Cardiac septum (tissue), 1 donor: ENCODE measurements at regions not wholly inside any gene's neighbourhood (a gene's known extent, or its start where the extent isn't known, plus 50 kb on each side); places are given as distances from the start of the nearest gene placed in this dataset.

Experiments used
- DNase-seq: peaks from one replicate; pipeline ENCODE4 v3.0.0-alpha.2; 2020; ENCODE audit warnings: low spot score
- intact Hi-C: fragments of 100-400 bp; cut with DNase I; formaldehyde crosslinking; loops from one replicate; pipeline ENCODE4 v1.14.0; 2022
- donor health status: DM: no; HTN: no; CAD: no.

DNA sequence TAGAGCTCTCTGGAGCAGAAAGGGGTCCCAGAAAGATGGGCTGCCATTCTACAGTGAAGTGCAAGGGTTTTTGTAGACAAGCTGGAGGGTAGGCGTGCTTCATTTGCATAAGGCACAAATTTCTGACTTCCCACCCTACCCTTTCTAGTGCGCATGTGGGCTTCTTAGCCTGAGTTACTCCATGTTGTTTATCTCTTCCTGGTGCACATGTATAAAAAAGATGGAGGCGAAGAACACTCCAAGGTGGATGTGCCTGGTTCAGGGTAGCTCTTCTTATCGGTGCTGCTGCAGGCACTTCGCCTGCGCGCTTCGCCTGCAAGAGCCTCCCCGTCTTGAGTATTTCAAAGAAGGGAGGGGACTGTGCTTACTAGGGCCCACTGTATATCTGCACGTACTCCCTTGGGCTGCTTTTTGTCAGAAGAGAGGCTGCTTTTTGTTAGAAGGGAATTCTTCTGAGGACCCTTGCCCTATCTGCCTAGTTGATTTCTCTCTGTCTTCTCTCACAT is 1047.3 kb upstream of the CNTN5 start:
- intact Hi-C loops = no loop called here
- no peak for DNase-seq

DNA sequence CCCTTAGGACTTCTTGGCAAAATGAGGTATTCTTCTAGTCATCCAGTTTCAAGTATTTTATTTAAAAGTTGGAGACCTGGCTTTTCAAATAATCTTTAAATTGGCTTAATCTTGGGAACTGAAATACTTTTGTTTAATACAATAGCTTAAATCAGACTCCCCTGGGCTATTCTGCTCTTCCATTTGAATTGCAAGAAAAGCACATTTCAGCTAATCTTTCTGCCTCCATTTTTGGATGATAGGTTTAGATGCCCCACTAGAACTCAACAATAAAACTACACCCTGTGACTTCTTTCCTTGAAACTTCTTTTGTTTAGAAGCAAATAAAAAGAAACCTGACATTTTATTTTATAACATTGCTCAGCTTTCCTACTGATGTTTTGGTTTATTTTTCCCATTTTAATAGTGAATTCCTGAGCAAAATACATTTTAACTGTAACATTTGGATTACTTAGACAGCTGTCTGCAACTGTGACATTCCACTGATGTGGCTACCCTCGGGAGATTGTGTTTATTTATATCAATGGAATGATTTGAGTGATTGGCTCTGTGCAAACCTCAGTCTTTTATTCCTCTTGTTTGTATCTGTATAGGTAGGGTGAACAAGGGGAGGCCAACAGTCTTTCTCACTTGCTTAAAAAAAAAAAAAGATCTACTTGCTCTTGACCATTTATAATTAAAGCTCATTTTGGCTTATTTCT is 1045.8 kb upstream of the CNTN5 start:
- DNase-seq = no peak

GRCh38 chr11:97977726-97978125 is 1043.0 kb upstream of the CNTN5 start:
- intact Hi-C loops = no loop called here
- no peak for DNase-seq

More for the DNA sequence above, 1045.8 kb upstream of the CNTN5 start:
- intact Hi-C loops = no loop called here

DNA sequence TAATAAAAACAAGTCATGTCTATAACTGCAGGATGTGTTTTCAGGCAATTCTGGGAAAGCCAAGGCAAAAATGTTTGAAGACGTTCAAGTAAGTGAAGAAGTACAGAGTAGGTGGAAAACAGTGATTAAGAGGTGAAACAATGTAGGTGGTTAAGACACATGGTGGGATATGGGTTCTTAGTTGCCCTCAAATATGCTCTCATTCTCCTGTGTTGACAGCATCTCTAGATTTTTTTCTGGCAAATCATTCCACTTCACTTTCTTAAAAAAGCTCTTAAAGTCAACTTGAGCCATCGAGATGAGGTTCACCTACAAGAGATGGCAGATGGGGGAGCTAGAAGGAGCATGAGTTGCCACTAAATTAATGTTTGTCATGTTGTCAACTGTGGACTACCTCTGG is 1041.0 kb upstream of the CNTN5 start:
- intact Hi-C loops = no loop called here
- DNase-seq = no peak

DNA sequence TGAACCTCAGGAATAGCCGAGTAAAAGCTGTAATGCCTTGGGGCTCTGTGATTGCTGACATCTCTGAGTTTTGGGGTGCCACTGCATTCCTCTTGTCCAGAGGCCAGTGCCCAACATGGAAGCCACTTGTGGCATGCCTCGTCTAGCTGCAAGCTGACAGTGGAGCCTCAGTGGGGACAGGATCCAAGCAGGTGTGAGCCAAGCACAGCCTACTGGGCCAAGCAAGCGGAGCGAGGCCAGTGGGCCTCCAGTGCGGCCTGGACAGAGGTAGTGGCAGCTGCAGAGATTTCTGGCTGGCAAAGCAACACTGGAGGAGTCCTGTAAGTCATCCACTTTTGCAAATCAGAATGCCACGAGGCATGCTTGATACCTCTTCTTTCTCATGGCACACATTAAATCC is 1038.2 kb upstream of the CNTN5 start:
- intact Hi-C loops = no loop called here
- no peak for DNase-seq

- DNase-seq = no peak
- intact Hi-C loops = no loop called here
Measured at GRCh38 chr11:97989121-97989520, 1031.6 kb upstream of the CNTN5 start.

- intact Hi-C loops = no loop called here
- no peak for DNase-seq
Measured at GRCh38 chr11:97990162-97990920, 1030.4 kb upstream of the CNTN5 start.

GRCh38 chr11:97993562-97993961 is 1027.2 kb upstream of the CNTN5 start:
- DNase-seq = no peak
- intact Hi-C loops = no loop called here

DNA sequence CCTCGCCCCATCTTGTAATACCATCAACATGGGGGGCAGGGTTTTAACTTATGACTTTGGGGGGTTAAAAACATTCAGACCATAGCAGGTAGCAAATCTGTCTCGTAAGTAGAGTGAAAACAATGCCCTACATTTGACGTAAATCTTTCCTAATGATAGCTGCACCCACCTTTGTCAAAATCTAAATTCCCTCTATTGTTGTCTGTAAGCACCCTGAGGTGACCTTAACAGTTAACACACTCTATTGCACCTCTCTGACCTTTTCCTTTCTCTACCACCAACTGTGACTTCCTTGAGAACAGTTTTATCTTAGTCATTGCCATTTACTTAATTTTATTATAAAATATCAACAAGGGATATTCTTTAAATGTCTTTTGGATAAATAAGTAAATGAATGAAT is 1024.9 kb upstream of the CNTN5 start:
- intact Hi-C loops = no loop called here
- DNase-seq = no peak

DNA sequence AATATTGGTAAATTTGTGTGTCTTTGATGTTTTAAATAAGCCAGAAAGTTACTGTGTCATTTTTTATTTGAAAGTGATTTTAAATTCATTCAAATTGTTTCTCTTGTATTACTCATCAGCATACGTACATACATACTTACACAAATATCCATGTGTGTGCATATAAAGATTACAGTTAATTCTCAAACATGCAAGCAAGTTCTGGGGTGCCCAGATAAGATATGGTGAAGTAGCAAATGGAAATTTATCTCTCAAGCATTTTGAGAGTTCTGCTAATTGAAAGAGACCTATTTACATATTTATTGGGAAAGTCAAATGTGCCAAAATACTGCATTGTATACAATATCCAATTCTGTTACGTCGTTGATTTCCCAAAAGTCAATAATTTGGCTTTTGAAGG is 1024.0 kb upstream of the CNTN5 start:
- DNase-seq = no peak
- intact Hi-C loops = no loop called here

DNA sequence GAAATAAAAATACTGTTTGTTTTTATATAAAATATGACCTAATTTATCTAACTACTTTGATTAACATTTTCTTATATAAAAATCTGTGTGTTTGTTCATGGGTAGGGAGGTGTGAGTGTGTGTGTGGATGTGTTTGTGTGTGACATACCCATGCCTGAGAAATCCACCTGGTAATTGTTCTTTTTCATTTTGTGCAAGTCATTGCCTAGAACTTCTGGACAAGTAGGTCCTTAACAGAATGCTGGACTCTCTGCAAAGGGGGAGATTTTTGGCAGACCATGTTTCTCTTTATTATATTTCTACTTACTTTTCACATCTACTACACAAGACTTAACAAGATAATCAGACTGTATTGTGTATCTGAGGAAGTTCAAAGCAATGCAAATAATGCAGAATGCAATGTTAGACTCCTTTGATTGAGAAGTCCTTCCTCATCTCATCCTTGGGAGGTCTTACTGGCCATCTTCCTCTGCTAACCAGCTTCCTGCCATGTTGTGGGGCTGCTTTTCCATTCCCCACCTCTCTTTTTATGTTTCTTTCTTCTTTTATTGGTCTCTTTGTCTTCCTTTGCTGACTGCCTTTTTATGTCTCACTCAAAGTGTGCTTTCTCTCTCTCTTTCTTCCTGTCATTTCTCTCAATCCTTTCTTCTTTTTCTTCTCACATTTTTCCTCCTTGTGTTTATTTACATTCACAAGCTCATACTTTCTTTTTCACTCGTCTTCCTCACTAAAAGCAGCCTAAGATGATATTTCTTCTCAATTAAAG is 1017.0 kb upstream of the CNTN5 start:
- intact Hi-C loops = no loop called here
- DNase-seq = no peak

DNA sequence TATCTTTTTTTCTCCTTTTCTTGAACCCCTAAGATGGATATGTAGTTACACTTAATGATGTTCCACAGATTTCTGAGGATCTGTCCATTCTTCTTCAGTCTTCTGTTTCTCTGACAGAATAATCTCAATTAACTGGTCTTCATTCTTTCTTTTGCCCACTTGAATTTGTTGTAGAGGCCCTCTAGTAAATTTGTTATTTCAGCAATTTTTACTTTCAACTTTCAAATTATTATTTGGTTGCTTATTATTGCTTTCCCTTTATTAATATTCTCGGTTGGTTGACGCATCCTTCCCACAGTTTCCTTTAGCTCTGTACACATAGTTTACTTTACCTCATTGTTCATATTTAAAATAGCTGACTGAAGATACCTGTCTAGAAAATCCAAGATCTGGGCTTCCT is 1013.7 kb upstream of the CNTN5 start:
- DNase-seq = no peak
- intact Hi-C loops = no loop called here

- DNase-seq = no peak
- intact Hi-C loops = no loop called here
Measured at GRCh38 chr11:98027652-98028051, 993.1 kb upstream of the CNTN5 start.

DNA sequence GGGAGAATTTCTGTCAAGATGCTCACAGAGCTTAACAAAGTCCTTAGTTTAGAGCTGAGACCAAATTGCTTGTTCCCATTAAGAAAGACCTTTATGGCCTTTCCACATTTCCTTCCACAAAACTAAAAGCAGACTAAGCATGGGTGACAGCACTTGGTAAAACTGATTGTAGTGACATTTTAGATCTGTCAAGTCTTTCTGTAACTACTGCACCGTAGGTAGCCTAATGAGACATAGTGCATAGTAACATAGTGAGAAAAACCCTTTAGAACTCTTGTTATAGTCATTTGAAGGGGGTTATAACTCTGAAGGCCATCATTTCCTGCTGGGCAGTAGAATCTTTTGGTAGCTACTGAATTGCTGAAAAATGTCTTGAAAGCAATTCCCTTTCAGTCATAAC is 990.9 kb upstream of the CNTN5 start:
- intact Hi-C loops = no loop called here
- no peak for DNase-seq

- intact Hi-C loops = no loop called here
- no peak for DNase-seq
Measured at GRCh38 chr11:98036810-98037209, 983.9 kb upstream of the CNTN5 start.

DNA sequence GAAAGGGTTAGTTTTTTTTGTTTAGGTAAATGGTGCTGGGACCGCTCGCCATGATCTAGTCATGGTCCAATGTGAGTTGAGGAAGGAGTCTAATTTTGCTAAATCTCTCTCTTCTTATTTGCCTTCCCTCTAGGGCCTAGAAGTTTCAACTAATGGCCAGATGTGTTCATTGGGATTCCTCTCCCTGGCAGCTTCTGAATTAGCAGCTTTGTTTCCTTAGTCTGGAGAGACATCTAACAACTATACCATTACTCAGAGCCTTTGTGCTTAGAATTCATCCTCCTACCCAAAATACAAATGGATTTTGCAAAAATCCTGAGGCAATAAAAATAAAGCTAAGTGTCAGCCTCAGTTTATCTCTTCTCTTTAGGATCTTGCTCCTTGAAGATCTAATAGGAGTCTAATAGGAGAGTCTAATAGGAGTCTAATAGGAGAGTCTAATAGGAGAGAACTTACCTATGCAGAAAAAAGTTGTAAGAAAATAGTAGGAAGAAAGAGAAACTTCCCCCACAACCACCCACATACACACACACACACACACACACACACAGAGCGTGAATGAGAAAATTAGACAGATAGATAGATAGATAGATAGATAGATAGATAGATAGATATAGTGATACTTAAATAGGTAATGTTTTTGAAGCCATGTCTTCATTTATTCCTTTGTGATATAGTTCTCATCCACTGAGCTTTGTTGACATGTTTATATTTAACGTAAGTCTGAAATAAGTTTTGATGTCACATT is 980.5 kb upstream of the CNTN5 start:
- intact Hi-C loops = no loop called here
- no peak for DNase-seq

DNA sequence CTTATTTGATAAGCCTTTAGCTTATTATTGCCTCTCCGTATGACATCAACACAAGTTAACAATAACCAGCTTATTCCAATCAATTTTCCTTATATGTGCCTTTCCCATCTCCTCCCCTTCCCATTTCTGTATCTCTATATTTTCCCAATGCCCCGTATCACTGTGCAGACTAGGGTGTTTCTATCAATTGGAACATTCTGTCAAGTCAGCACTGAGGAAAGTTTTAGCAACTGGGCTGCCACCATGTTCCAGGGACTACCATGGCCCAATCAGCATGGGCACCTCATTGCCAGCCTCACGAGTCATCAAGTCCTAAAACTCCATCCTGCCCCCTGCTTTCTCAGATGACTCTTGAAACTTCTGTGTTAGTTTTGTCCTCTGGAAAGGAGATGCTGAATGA is 973.1 kb upstream of the CNTN5 start:
- no peak for DNase-seq
- intact Hi-C loops = no loop called here

- DNase-seq = no peak
- intact Hi-C loops = no loop called here
Measured at GRCh38 chr11:98053851-98054250, 966.9 kb upstream of the CNTN5 start.

DNA sequence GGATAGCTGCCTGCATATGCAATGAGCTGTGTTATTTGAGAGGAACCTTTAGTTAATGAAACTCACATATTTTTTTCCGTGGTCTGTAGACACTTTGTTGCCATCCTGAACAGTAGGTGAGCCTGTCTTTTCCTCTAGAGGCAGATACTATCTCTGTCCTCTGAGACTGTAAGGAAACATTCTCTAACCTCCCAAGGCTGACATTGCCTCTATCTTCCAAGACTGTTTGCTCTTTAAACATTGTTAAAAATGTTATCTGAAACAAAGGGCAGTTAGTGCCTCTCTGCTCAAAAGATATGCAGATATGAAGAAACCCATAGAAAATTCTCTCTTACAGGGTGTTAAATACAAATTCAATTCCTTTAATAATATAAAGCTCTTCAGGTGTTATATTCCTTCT is 963.8 kb upstream of the CNTN5 start:
- DNase-seq = no peak
- intact Hi-C loops = no loop called here

DNA sequence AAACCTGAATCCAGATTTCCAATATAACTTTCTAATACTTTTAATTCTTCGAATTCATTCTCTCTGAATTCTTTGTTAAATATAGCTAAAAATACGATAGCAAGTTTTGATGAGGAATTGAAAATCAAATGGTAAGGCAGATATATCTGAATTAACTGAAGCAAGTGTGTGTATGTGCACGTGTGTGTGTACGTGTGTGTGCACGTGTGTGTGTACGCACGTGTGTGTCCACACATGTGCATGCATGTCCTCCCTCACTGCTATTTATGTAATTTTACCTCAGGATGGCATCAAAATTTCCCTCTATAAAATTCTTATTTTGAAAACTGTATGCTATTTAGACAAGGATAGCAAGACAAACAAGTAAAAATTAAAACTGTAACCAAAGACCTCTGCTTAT is 961.3 kb upstream of the CNTN5 start:
- intact Hi-C loops = no loop called here
- no peak for DNase-seq
